GM19240 (cell line): ENCODE measurements at regions not wholly inside any gene's neighbourhood (a gene's known extent, or its start where the extent isn't known, plus 50 kb on each side); places are given as distances from the start of the nearest gene placed in this dataset.
"Not testable (repeated sequence)": the region's sequence is repeated elsewhere in the genome, so short reads cannot be mapped to it uniquely, and the experiment has no call there.

ENCODE experiments used
- DNase-seq: peaks from one replicate; pipeline ENCODE4 v3.0.0; 2011; ENCODE audit warnings: low spot score; ENCODE audit not compliant: insufficient read length

- DNase-seq = no peak
Observed at GRCh38 chr2:156769802-156770201, 333.6 kb downstream of the GPD2 start.

GRCh38 chr2:156778916-156779315 lies 342.7 kb downstream of the GPD2 start:
- DNase-seq = no peak

DNA sequence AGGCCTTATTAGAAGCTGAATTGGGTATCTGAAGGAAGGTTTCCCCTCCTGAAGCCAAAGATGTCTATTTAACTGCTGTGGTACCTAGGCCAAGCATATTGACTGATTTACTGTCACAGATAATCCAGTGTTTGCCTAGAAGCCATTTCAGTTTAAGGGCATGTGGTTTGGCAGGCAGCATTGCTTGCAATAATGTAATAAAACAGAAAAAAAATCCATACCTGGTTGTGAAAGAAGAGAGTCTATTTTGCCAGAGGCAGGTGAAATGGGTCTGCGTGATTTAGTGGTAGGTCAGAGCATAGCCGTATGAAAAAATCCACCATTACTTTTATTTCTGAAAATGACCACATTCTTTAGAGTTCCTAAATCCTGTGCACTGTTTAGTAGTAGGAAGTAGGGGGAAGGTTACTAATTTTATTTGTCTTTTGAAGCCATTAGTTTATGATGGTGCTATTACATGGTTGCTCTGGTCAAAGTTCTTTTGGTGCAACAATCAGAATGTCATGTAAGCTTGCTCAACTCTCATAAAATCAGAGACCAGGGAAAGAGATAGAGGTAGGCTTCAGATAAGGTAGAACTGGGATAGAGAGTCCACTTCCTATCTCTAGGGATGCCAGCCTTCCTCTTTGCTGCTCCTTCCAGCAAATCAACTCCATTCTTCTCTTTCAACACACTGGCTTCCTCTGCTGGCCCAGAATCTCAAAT lies 343.4 kb downstream of the GPD2 start:
- DNase-seq = no peak

- not testable (repeated sequence) for DNase-seq
Observed at GRCh38 chr2:156781677-156782076, 345.5 kb downstream of the GPD2 start.

GRCh38 chr2:156784020-156784701 lies 348.0 kb downstream of the GPD2 start:
- DNase-seq = no peak

GRCh38 chr2:156787517-156787916 lies 351.3 kb downstream of the GPD2 start:
- DNase-seq = no peak

- DNase-seq = no peak
Observed at GRCh38 chr2:156790343-156791037, 354.3 kb downstream of the GPD2 start.

DNA sequence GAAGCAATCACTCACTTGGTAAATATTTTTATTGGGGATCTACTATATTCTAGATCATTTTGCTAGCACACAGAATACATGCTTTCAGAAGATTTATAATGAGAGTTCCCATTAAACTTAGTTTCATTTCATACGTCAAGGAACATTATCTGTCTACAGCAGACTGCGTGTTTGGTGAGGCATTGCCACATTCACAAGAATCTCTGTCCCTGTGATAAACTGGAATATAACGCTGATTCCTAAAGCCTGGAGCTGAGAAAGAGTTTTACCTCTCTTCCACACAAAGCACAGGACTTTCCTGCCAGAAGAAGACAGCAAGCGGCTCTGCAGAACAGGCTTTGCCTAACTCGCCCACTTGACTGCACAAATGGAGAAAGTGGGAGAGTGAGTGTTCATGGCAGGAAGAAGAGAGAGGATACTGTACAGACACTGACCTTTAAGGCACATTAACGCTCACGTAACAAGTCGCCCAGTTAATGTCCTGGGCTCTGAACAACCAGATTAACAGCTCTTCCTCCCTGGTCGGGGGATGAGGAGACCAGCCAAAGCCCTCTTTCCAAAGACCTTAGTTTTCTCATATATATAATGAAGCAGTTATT lies 356.2 kb downstream of the GPD2 start:
- no peak for DNase-seq

GRCh38 chr2:156797832-156798231 lies 361.7 kb downstream of the GPD2 start:
- DNase-seq = no peak

- no peak for DNase-seq
Observed at GRCh38 chr2:156800065-156800653, 364.0 kb downstream of the GPD2 start.

GRCh38 chr2:156800781-156801361 lies 364.7 kb downstream of the GPD2 start:
- DNase-seq = no peak

GRCh38 chr2:156803243-156803642 lies 367.1 kb downstream of the GPD2 start:
- DNase-seq = no peak

DNA sequence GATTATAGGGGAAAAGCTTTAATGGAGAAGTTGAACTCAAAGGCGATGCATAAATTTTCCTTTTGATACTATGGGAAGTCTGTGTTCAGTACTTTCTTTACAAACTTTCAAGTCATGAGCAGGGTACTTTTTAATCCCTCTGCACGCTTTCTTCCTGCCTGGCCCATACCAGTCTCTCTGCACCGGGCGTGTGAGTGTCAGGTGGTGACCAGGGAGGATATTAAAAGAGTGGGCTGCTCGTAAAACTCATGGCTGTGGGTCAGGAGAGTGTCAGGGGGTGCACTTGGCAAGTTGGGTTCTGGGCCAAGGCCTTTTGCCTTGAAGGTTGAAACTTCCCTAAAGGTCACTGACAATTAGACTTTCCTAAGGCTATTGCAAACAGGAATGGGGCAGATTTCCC lies 367.8 kb downstream of the GPD2 start:
- DNase-seq = no peak

- DNase-seq = no peak
Observed at GRCh38 chr2:156810094-156810493, 373.9 kb downstream of the GPD2 start.

DNA sequence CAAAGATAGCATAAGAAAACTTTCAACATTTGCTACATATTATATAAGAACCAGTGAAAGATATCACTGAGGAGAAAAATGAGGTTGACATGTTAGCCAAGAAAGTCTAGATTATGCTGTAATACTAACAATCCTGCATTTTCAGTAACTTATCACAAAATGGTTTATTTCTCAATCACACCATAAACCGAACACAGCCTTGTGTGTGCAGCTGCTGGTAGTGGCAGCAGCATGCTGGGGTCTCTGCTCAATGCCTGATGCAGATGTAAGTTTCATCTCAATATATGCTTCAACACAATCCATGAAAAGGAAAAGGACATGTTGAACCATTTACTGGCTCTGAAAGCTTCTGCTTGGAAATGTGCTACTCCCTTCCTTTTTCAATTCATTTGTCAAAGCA lies 376.3 kb downstream of the GPD2 start:
- DNase-seq = no peak

- no peak for DNase-seq
Observed at GRCh38 chr2:156817430-156817829, 381.3 kb downstream of the GPD2 start.

DNA sequence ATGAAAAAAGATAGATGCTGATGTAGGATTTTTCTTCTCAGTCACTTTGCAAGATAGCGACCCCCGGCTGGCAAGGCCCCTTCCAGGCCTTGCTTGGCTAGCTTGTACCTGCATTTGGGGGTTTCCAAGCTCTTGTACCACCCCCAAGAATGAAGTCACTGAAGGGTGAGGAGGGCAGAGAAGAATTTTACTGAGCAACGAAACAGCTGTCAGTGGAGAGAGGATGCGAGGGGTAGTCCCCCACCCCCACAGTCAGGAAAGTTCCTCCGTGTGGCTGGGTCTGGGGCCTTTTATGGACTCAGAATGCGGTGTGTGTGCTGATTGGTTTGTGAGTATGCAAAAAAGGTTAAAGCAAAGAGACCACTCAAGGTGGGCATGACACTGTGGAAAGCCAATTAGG lies 382.0 kb downstream of the GPD2 start:
- no peak for DNase-seq

GRCh38 chr2:156818944-156819343 lies 382.8 kb downstream of the GPD2 start:
- no peak for DNase-seq

GRCh38 chr2:156826341-156826933 lies 390.3 kb downstream of the GPD2 start:
- DNase-seq = no peak

GRCh38 chr2:156834431-156834830 lies 398.3 kb downstream of the GPD2 start:
- no peak for DNase-seq
